Testis (tissue), 2 donors: ENCODE measurements at regions not wholly inside any gene's neighbourhood (a gene's known extent, or its start where the extent isn't known, plus 50 kb on each side); places are given as distances from the start of the nearest gene placed in this dataset.

Source experiments
- CTCF ChIP-seq, 3 experiments: fragments of 450-650 bp in 2 of 3; fragments of 200-600 bp in 1 of 3; sonication (generic) in 1 of 3; IDR thresholded peaks; one replicate each; pipeline ENCODE4 v1.5.1; 2016 to 2019; ENCODE audit warnings: antibody characterized with exemption in 3 of 3, mild to moderate bottlenecking in 2 of 3, moderate library complexity in 1 of 3
- POLR2A ChIP-seq: fragments of 450-650 bp; IDR thresholded peaks from one replicate; pipeline ENCODE4 v1.6.1; 2017; ENCODE audit warnings: antibody characterized with exemption, mild to moderate bottlenecking, moderate library complexity

- no peak for TF ChIP-seq CTCF (IDR thresholded peaks at IDR 0.05)
- TF ChIP-seq POLR2A: no peak
Observed at GRCh38 chr21:35204125-35204524, 155.0 kb upstream of the RUNX1 start.
